ENCODE measurements at regions not wholly inside any gene's neighbourhood (a gene's known extent, or its start where the extent isn't known, plus 50 kb on each side); places are given as distances from the start of the nearest gene placed in this dataset.

GRCh38 chr3:157999246-157999645, 107.0 kb downstream of the SHOX2 start:
- H4K20me1 ChIP-seq (replicated peaks in 1 of 2; ENCODE audit: control insufficient read depth in 1 of 2, insufficient read depth in 2 of 2, low read length in 2 of 2), result no peaks in the 10 kb centered on the region
- H3K9me3 ChIP-seq (ENCODE audit: insufficient read depth in 2 of 2, low read depth in 1 of 2, low read length in 1 of 2), result peaks cover 0 to 3% of the 10 kb centered on the region in 2 experiments; a peak in 2 of 4 replicates
- H2AFZ ChIP-seq (ENCODE audit: low read length), result no peak overlapping the region
- H2AK5ac ChIP-seq (ENCODE audit: low read depth, low read length), result no peak overlapping the region
- H3K36me3 ChIP-seq (ENCODE audit: control insufficient read depth in 2 of 4, insufficient read depth in 4 of 4, low read length in 3 of 4), result no peaks in the 10 kb centered on the region
- H4K8ac ChIP-seq (ENCODE audit: extremely low read depth, insufficient read depth, low read length), result no peak overlapping the region
- no peaks in the 10 kb centered on the region for H3K79me2 ChIP-seq (ENCODE audit: control insufficient read depth in 1 of 2, insufficient read depth in 2 of 2, low read length in 2 of 2)
- no peak overlapping the region for H3K4me2 ChIP-seq (ENCODE audit: insufficient read depth in 1 of 2, low read depth in 2 of 2, low read length in 2 of 2)
- H3K23ac ChIP-seq (ENCODE audit: insufficient read length), result no peak overlapping the region
- no peaks in the 10 kb centered on the region for H3K4me1 ChIP-seq (replicated peaks in 1 of 4; ENCODE audit: control insufficient read depth in 3 of 4, insufficient read depth in 4 of 4, low read length in 3 of 4)
- no peak for DNase-seq (ENCODE audit: low read depth in 1 of 2, low spot score in 2 of 2)
- POLR2A ChIA-PET (ENCODE audit: partially characterized antibody), result no interaction called here
- H3K18ac ChIP-seq (ENCODE audit: extremely low read depth, low read length), result no peak overlapping the region
- 92% methylated on average over 5 of the region's 5 CpGs; no CpG with 5 or more reads in 1 of the 2 experiments for WGBS, 2 experiments (ENCODE audit: extremely low coverage in 1 of 2, insufficient coverage in 1 of 2, insufficient read length in 1 of 2, insufficient replicate concordance in 2 of 2, low coverage in 1 of 2, low lambda C conversion rate in 2 of 2, missing lambda C conversion rate in 1 of 2)
- no peak for TF ChIP-seq JUN (IDR thresholded peaks at IDR 0.05; ENCODE audit: low read depth, low read length)
- no peak for TF ChIP-seq TEAD4 (IDR thresholded peaks at IDR 0.05; ENCODE audit: low read depth, low read length)
- no peak for TF ChIP-seq ZNF274 (IDR thresholded peaks at IDR 0.05; ENCODE audit: borderline replicate concordance, extremely low read depth, low read length)
- TF ChIP-seq SP2 (IDR thresholded peaks at IDR 0.05; ENCODE audit: low read length), result no peak
- no peak for TF ChIP-seq JUND (IDR thresholded peaks at IDR 0.05; ENCODE audit: low read length)
- no peak for TF ChIP-seq MAFK (IDR thresholded peaks at IDR 0.05; ENCODE audit: low read depth, low read length)
- no peak for TF ChIP-seq TCF12 (IDR thresholded peaks at IDR 0.05; ENCODE audit: low read depth, low read length)
- H3K9ac ChIP-seq (replicated peaks in 1 of 4; ENCODE audit: extremely low read depth in 1 of 4, low read depth in 3 of 4, low read length in 3 of 4), result no peak overlapping the region
- H2BK120ac ChIP-seq (replicated peaks; ENCODE audit: low read depth, low read length), result no peak overlapping the region
- no peak overlapping the region for H2BK15ac ChIP-seq (ENCODE audit: low read length)
- H3K27ac ChIP-seq (ENCODE audit: low read depth, low read length), result no peak overlapping the region
- no peak overlapping the region for H3K4me3 ChIP-seq (ENCODE audit: extremely low read depth in 1 of 4, insufficient read depth in 2 of 4, low read depth in 3 of 4, low read length in 4 of 4)
- CTCF ChIA-PET (ENCODE audit: partially characterized antibody), result no interaction called here
- no peak overlapping the region for H2BK12ac ChIP-seq (ENCODE audit: low read depth, low read length)
- H3K14ac ChIP-seq (ENCODE audit: insufficient read length), result no peak overlapping the region
- no peak overlapping the region for H2BK5ac ChIP-seq (ENCODE audit: low read depth, low read length)
- H3K56ac ChIP-seq (replicated peaks; ENCODE audit: insufficient read length, low read depth, low read length), result no peak overlapping the region
- H4K91ac ChIP-seq (replicated peaks; ENCODE audit: insufficient read length, low read length), result no peak overlapping the region
- H3K4ac ChIP-seq (replicated peaks; ENCODE audit: insufficient read length, low read depth, low read length), result no peak overlapping the region
- no peaks in the 10 kb centered on the region for H3K27me3 ChIP-seq (replicated peaks in 1 of 4; ENCODE audit: control insufficient read depth in 3 of 4, extremely low read depth in 1 of 4, insufficient read depth in 3 of 4, low read length in 3 of 4)
- no peak overlapping the region for H4K5ac ChIP-seq (ENCODE audit: insufficient read length, low read depth, low read length)
- no peaks in the 10 kb centered on the region for H3K79me1 ChIP-seq (ENCODE audit: low read depth, low read length)
- FAIRE-seq, result no peak
- no peaks in the 10 kb centered on the region for H3K23me2 ChIP-seq (ENCODE audit: low read depth, low read length)
- no peak overlapping the region for H2BK20ac ChIP-seq (ENCODE audit: low read length)
